D721Med (cell line): ENCODE measurements at regions not wholly inside any gene's neighbourhood (a gene's known extent, or its start where the extent isn't known, plus 50 kb on each side); places are given as distances from the start of the nearest gene placed in this dataset.

ENCODE experiments used
- DNase-seq: peaks from one replicate; pipeline ENCODE4 v3.0.0; 2011; ENCODE audit warnings: low spot score; ENCODE audit not compliant: insufficient read length
- FAIRE-seq: peaks from 2 replicates; lab custom pipeline; 2011; peaks lifted over from hg19 to GRCh38; lab: Jason Lieb, UNC
- TF ChIP-seq, protein P1 (sequence below): IDR thresholded peaks from 2 replicates; pipeline ENCODE4 v1.5.1; 2012; ENCODE audit warnings: mild to moderate bottlenecking, control low read depth; ENCODE audit not compliant: insufficient read depth; ENCODE audit errors: missing control alignments

DNA sequence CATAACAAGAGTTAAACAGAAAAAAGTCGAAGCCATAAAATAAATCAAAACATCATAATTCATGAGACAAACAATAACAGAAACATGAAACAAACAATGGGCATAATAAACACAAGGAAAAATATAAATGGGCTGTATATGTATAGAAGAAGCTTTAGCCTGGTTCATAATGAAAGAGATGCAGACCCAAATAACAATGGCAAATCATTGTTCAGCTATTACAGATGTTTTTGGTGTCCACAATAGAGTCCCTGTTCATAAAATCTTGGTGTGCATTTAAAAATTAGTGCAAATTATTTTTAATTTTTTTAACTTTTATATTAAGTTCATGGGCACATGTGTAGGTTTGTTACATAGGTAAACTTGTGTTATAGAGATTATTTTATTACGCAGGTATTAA lies 1185.9 kb upstream of the B3GALT2 start:
- TF ChIP-seq, protein P1, sequence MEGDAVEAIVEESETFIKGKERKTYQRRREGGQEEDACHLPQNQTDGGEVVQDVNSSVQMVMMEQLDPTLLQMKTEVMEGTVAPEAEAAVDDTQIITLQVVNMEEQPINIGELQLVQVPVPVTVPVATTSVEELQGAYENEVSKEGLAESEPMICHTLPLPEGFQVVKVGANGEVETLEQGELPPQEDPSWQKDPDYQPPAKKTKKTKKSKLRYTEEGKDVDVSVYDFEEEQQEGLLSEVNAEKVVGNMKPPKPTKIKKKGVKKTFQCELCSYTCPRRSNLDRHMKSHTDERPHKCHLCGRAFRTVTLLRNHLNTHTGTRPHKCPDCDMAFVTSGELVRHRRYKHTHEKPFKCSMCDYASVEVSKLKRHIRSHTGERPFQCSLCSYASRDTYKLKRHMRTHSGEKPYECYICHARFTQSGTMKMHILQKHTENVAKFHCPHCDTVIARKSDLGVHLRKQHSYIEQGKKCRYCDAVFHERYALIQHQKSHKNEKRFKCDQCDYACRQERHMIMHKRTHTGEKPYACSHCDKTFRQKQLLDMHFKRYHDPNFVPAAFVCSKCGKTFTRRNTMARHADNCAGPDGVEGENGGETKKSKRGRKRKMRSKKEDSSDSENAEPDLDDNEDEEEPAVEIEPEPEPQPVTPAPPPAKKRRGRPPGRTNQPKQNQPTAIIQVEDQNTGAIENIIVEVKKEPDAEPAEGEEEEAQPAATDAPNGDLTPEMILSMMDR: no peak
- DNase-seq (no peak), FAIRE-seq (peak; percentile 88)

DNA sequence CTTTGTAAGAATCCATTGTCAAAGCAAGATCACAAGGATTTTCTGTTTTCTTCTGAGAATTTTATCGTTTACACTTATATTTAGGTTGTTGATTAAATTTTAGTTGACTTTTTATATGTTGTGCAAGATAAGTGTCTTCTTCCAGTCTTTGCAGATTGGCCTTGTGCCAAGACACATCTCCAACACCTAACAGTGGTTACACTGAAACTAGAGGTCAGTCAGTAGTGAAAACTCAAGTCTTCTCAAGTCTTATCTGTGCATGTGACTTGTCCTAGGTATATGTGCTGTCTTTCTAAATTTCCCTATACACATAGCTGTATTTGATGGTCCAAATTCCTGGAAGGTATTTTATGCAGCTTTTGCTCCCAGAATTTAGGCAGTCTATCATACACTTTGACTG lies 1183.2 kb upstream of the B3GALT2 start:
- FAIRE-seq (peak; percentile 82), DNase-seq (no peak)
- TF ChIP-seq, protein P1: no peak

DNA sequence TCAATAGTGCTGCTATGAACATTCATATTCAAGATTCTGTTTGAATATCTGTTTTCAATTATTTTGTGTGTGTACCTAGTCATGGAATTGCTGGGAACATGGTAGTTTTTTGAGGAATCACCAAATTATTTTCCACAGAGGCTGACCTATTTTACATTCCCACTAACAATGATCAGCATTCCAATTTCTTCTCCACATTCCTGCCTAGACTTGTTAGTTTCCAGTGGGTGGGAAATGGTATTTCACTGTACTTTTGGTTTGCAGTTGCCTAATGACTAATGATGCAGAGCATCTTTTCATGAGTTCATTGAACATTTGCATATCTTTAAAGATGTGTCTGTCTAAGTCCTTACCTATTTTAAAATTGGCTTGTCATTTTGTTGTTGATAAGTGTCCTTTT lies 1182.6 kb upstream of the B3GALT2 start:
- no peak for FAIRE-seq
- no peak for DNase-seq
- TF ChIP-seq, protein P1: no peak

DNA sequence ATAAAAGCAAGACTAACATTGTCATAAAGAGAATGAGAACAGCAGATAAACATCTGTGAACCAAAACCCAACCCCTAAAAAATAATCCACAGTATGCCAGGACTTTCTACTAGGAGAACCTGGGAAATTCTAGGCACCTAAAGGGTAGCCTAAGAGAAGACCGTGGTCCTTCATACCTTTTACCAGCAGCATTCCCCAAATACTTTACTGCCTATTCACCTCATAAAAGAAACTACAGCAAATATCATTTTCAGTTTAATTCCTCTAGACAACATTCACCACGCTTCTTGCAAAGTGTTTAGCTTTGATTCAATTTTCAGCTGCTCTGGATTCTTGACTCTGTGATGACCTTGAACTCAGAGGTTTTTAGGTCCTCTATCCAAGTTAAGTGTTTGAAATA lies 1180.7 kb upstream of the B3GALT2 start:
- no peak for DNase-seq
- TF ChIP-seq, protein P1: no peak
- FAIRE-seq: no peak

DNA sequence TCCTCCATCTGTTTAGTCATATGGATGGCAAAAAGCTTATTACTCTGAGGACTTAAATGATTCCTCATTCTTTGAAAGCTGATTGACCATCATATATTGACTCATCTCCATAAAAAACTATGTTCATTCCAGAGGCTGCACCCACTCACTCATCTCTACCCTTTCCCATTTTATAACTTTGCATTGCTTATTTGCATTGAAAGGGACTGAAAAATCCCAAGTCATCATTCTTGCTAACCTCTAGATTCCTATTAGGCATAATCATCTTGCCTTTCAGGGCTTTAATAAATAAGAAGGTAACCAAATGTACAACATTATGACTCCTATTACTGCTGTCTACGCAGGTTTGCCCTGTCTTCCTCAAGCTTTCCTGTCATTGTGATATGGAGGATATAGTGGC lies 1180.3 kb upstream of the B3GALT2 start:
- FAIRE-seq: peak; percentile 74
- DNase-seq: no peak
- TF ChIP-seq, protein P1: no peak

DNA sequence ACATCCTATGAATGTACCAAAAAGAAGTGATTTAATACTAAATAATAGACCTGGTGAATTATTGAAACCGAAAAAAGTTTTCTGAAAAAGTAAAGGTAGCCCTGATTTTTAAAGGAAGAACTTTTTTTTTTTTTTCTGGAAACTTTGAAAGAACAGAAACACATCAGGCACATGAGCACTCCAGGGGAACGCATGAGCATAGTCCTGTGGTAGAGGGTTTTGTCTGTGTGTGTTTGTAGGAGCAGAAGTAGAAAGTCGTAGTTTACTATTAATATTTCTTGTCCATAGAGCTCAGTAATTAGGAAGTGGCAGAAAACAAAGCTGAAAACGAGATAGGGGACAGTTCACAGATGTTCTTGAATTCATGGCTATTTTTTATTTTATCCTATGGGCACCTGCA lies 1175.9 kb upstream of the B3GALT2 start:
- DNase-seq: no peak
- FAIRE-seq: no peak
- TF ChIP-seq, protein P1: no peak

DNA sequence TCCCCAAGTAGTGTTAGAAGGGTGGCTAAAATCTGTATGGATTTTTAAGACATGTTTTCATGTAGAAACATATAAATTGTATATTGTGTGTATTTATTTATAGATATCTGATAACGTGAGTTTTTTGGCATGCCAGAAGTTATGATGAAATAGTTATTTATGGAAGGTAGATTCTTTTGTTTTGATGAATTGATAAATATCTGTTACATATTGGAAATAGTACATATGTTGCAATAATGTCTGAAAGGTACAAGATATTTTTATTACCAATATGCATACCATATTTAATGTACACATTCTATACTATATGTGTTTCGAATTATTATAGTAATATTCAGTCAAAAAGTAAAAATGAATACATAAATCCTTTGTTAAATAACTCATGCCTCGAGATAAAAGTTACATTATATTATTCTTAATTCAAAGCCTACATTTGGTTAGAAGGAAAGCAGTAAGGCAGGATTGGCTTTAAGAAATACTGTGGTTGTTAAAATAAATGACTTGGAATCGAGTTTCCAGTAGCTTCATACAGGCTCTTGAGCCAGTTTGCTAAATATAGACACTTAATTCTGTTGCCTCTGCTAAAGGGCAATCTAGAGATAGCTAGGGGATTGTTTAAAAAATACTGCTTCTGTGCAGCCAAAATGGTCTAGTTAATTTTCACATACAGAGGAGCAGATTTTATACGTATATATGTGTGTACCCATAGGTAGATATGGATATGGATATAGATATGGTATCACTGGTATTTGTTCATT lies 1175.1 kb upstream of the B3GALT2 start:
- TF ChIP-seq, protein P1: no peak
- DNase-seq (no peak), FAIRE-seq (peak; percentile 21)
